Mammary epithelial cell (primary cell): ENCODE measurements at regions not wholly inside any gene's neighbourhood (a gene's known extent, or its start where the extent isn't known, plus 50 kb on each side); places are given as distances from the start of the nearest gene placed in this dataset.

ENCODE experiments used
- CTCF ChIP-seq, 2 donors: IDR thresholded peaks in 1 of 2; conservative IDR thresholded peaks in 1 of 2; 2 replicates each; pipeline ENCODE4 v1.5.1; 2011 to 2012; ENCODE audit warnings: inconsistent platforms in 2 of 2, low read length in 2 of 2, mild to moderate bottlenecking in 2 of 2, control low read depth in 1 of 2, low read depth in 1 of 2; ENCODE audit not compliant: insufficient read depth in 1 of 2; ENCODE audit errors: extremely low read depth in 1 of 2
- EZH2 ChIP-seq: IDR thresholded peaks from 2 replicates; pipeline ENCODE4 v1.6.1; 2012; ENCODE audit warnings: low read length, inconsistent platforms, borderline replicate concordance

GRCh38 chr13:47216176-47216822, 319.4 kb upstream of the HTR2A start:
- TF ChIP-seq CTCF (conservative IDR thresholded peaks at IDR 0.05 in 1 of 2, IDR thresholded peaks at IDR 0.05 in 1 of 2; ENCODE audit: extremely low read depth in 1 of 2, insufficient read depth in 1 of 2, low read depth in 1 of 2, low read length in 2 of 2) (no peak), EZH2 (no peak)
